SK-N-SH (cell line): ENCODE measurements at regions not wholly inside any gene's neighbourhood (a gene's known extent, or its start where the extent isn't known, plus 50 kb on each side); places are given as distances from the start of the nearest gene placed in this dataset.

Experiments
- CTCF ChIA-PET: fragments of 300-600, 350-600 bp; formaldehyde crosslinking; extraction: SDS; loops from one replicate; lab custom pipeline; 2021; lab: Yijun Ruan, JAX
- POLR2A ChIA-PET: fragments of 350-600 bp; sonication (Branson Sonifier 250); formaldehyde crosslinking; extraction: SDS; loops from one replicate; lab custom pipeline; 2020; ENCODE audit warnings: antibody characterized with exemption, inconsistent platforms; lab: Yijun Ruan, JAX
- DNase-seq: peaks from one replicate; pipeline ENCODE4 v3.0.0; 2012
- H2AFZ ChIP-seq: fragments of 200-600 bp; sonication (generic); 2 replicates; pipeline ENCODE4 v1.8.1; 2016; ENCODE audit warnings: antibody characterized with exemption, mild to moderate bottlenecking, low read depth
- H3F3A ChIP-seq: fragments of 200-600 bp; sonication (generic); replicated peaks from 2 replicates; pipeline ENCODE3; 2016; ENCODE audit warnings: antibody characterized with exemption, mild to moderate bottlenecking; ENCODE audit not compliant: insufficient read depth
- H3K27ac ChIP-seq, 2 experiments: fragments of 200-500 bp in 1 of 2; fragments of 200-600 bp in 1 of 2; sonication (Bioruptor generic) in 1 of 2; sonication (generic), shearing (Covaris generic) in 1 of 2; 2 replicates each; pipeline versions ENCODE4 v1.5.1 to v1.6.1; 2014 to 2016; ENCODE audit warnings: low read depth in 2 of 2, inconsistent platforms in 1 of 2, low read length in 1 of 2, mild to moderate bottlenecking in 1 of 2, mixed read lengths in 1 of 2
- H3K27me3 ChIP-seq: fragments of 200-600 bp; sonication (generic), shearing (Covaris generic); 2 replicates; pipeline ENCODE4 v1.6.1; 2016; ENCODE audit warnings: mixed run types; ENCODE audit not compliant: insufficient read depth
- H3K36me3 ChIP-seq, 2 experiments: fragments of 200-500 bp in 1 of 2; fragments of 200-600 bp in 1 of 2; sonication (Bioruptor generic) in 1 of 2; sonication (generic) in 1 of 2; replicated peaks in 1 of 2; 2 replicates each; pipeline versions ENCODE3 to v1.5.1; 2014 to 2016; ENCODE audit warnings: low read length in 1 of 2, mild to moderate bottlenecking in 1 of 2; ENCODE audit not compliant: insufficient read depth in 2 of 2, control insufficient read depth in 1 of 2
- H3K4me1 ChIP-seq, 2 experiments: fragments of 200-500 bp in 1 of 2; fragments of 200-600 bp in 1 of 2; sonication (Bioruptor generic) in 1 of 2; sonication (generic), shearing (Covaris generic) in 1 of 2; 2 replicates each; pipeline versions ENCODE4 v1.5.1 to v1.6.1; 2014 to 2016; ENCODE audit warnings: low read depth in 1 of 2, low read length in 1 of 2, mixed run types in 1 of 2; ENCODE audit not compliant: insufficient read depth in 2 of 2, control insufficient read depth in 1 of 2
- H3K4me2 ChIP-seq: fragments of 200-600 bp; sonication (generic), shearing (Covaris generic); 2 replicates; pipeline ENCODE4 v1.6.1; 2017; ENCODE audit warnings: mixed run types
- H3K4me3 ChIP-seq, 2 experiments: fragments of 200-500 bp in 1 of 2; fragments of 200-600 bp in 1 of 2; sonication (Bioruptor generic) in 1 of 2; sonication (generic), shearing (Covaris generic) in 1 of 2; 2 replicates each; pipeline versions ENCODE4 v1.5.1 to v1.8.1; 2014 to 2016; ENCODE audit warnings: low read depth in 2 of 2, inconsistent platforms in 1 of 2, low read length in 1 of 2, mild to moderate bottlenecking in 1 of 2, mixed read lengths in 1 of 2, moderate library complexity in 1 of 2
- H3K79me2 ChIP-seq: fragments of 200-600 bp; sonication (generic); 2 replicates; pipeline ENCODE4 v1.8.1; 2017; ENCODE audit warnings: mild to moderate bottlenecking; ENCODE audit not compliant: insufficient read depth
- H3K9ac ChIP-seq: fragments of 200-600 bp; sonication (generic); 2 replicates; pipeline ENCODE4 v1.6.1; 2017; ENCODE audit warnings: mixed run types
- H3K9me2 ChIP-seq: fragments of 200-600 bp; sonication (generic); 2 replicates; pipeline ENCODE4 v1.6.1; 2017; ENCODE audit warnings: mixed run types
- H3K9me3 ChIP-seq: fragments of 200-600 bp; sonication (generic); 2 replicates; pipeline ENCODE4 v1.6.1; 2017; ENCODE audit warnings: mixed run types, mild to moderate bottlenecking, moderate library complexity
- H4K20me1 ChIP-seq: fragments of 200-600 bp; sonication (generic); 2 replicates; pipeline ENCODE4 v1.6.1; 2017; ENCODE audit warnings: mild to moderate bottlenecking, mixed run types; ENCODE audit not compliant: insufficient read depth
- CTCF ChIP-seq: fragments of 200-600 bp; sonication (generic); IDR thresholded peaks from 2 replicates; pipeline ENCODE4 v1.6.1; 2017; ENCODE audit warnings: antibody characterized with exemption, mild to moderate bottlenecking, moderate library complexity
- EP300 ChIP-seq, 2 experiments: IDR thresholded peaks; 2 replicates each; pipeline versions ENCODE4 v1.4.0 to v1.6.1; 2012; ENCODE audit warnings: borderline replicate concordance in 1 of 2, low read depth in 1 of 2, low read length in 1 of 2
- EZH2phosphoT487 ChIP-seq: fragments of 200-600 bp; sonication (generic); IDR thresholded peaks from 2 replicates; pipeline ENCODE4 v1.6.1; 2017; ENCODE audit warnings: low read depth, mixed run types, mild to moderate bottlenecking, antibody characterized with exemption, moderate library complexity, borderline replicate concordance
- FOXJ3 ChIP-seq: sonication (generic); formaldehyde crosslinking; IDR thresholded peaks from 2 replicates; pipeline ENCODE4 v1.5.1; 2020; ENCODE audit warnings: mild to moderate bottlenecking, missing genetic modification reagents
- GABPA ChIP-seq: IDR thresholded peaks from 2 replicates; pipeline ENCODE4 v1.4.0; 2012; ENCODE audit warnings: low read depth, mild to moderate bottlenecking
- JUND ChIP-seq: IDR thresholded peaks from 2 replicates; pipeline ENCODE4 v1.4.0; 2012
- NRF1 ChIP-seq: IDR thresholded peaks from 2 replicates; pipeline ENCODE4 v1.6.1; 2012; ENCODE audit warnings: low read depth, mild to moderate bottlenecking, low read length
- PBX3 ChIP-seq: IDR thresholded peaks from 2 replicates; pipeline ENCODE4; 2012
- POLR2AphosphoS5 ChIP-seq: IDR thresholded peaks from 2 replicates; pipeline ENCODE4 v1.6.1; 2012; ENCODE audit warnings: low read depth, low read length
- REST ChIP-seq: IDR thresholded peaks from 2 replicates; pipeline ENCODE4 v1.6.1; 2012; ENCODE audit warnings: mild to moderate bottlenecking, low read depth, low read length, moderate library complexity
- RFX5 ChIP-seq: IDR thresholded peaks from 2 replicates; pipeline ENCODE4 v1.6.1; 2012; ENCODE audit warnings: mild to moderate bottlenecking, improper control_type of control experiment, low read length
- SMC3 ChIP-seq: IDR thresholded peaks from 2 replicates; pipeline ENCODE4 v1.6.1; 2012; ENCODE audit warnings: low read depth, low read length, improper control_type of control experiment
- TAF1 ChIP-seq: IDR thresholded peaks from 2 replicates; pipeline ENCODE4 v1.6.1; 2012; ENCODE audit warnings: low read depth, mild to moderate bottlenecking, low read length, moderate library complexity, borderline replicate concordance
- TEAD4 ChIP-seq: IDR thresholded peaks from 2 replicates; pipeline ENCODE4 v1.4.0; 2012; ENCODE audit warnings: mild to moderate bottlenecking, borderline replicate concordance; ENCODE audit not compliant: insufficient read depth
- YY1 ChIP-seq: IDR thresholded peaks from 2 replicates; pipeline ENCODE4 v1.4.0; 2012; ENCODE audit warnings: low read depth, mild to moderate bottlenecking
- WGBS: methylation state at CpG from one replicate; pipeline ENCODE4 v1.1.6; 2017; ENCODE audit warnings: low lambda C conversion rate; 5-methylcytosine and 5-hydroxymethylcytosine counted together

GRCh38 chr11:71118671-71119250 lies 133.6 kb downstream of the SHANK2 start:
- whole genome bisulfite sequencing: 72% methylated on average over 20 of the region's 20 CpGs
- H3K27ac ChIP-seq: no peak overlapping the region
- no peaks in the 10 kb centered on the region; the same call in 1 of the 2 replicates for H3K9me3 ChIP-seq
- H3F3A ChIP-seq: no peaks in the 10 kb centered on the region
- no peaks in the 10 kb centered on the region for H3K79me2 ChIP-seq
- no peaks in the 10 kb centered on the region for H3K36me3 ChIP-seq
- H3K4me2 ChIP-seq: no peak overlapping the region
- H4K20me1 ChIP-seq: no peaks in the 10 kb centered on the region
- ChIA-PET CTCF (no interaction called here), POLR2A (no interaction called here)
- DNase-seq: no peak
- no peak overlapping the region for H2AFZ ChIP-seq
- H3K4me3 ChIP-seq: no peak overlapping the region
- no peak overlapping the region for H3K9ac ChIP-seq
- H3K4me1 ChIP-seq: no peaks in the 10 kb centered on the region; a peak in 1 of 4 replicates
- H3K27me3 ChIP-seq: no peaks in the 10 kb centered on the region
- TF ChIP-seq POLR2AphosphoS5 (no peak), GABPA (no peak), EZH2phosphoT487 (no peak), JUND (no peak), CTCF (no peak), YY1 (no peak), TAF1 (no peak), TEAD4 (no peak), REST (no peak), RFX5 (no peak), PBX3 (no peak), NRF1 (no peak), FOXJ3 (CRISPR knock-in tag) (no peak), EP300 (IDR thresholded peaks at IDR 0.05; ENCODE audit: borderline replicate concordance in 1 of 2, low read depth in 1 of 2, low read length in 1 of 2) (no peak), SMC3 (no peak)
- H3K9me2 ChIP-seq: no peaks in the 10 kb centered on the region
